ENCODE measurements at regions not wholly inside any gene's neighbourhood (a gene's known extent, or its start where the extent isn't known, plus 50 kb on each side); places are given as distances from the start of the nearest gene placed in this dataset.

DNA sequence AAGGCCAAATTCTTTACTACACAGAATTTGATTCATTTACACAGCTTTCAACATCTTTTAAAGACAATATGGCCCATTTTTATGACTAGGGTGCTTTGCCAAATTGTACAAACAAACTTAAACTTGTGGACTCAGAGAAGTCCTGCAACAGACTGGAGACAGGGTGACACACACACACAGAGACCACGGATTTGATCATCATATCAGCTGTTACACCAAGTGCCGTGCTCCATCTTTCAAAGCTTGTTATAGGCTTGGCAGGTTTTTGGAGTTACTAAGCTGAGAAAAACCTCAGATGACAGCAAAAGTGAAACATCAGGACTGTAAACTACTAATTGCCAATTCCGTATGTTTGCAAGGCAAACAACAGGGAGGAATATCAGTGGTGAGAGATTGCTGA lies 811.7 kb downstream of the GALC start:
- no peaks in the 10 kb centered on the region for H3K9me3 ChIP-seq
- no peak overlapping the region for H3K4me3 ChIP-seq
- WGBS, 2 donors = 48 to 60% methylated on average over 3 of the region's 3 CpGs
- DNase-seq (ENCODE audit: low spot score in 2 of 2) = no peak
- TF ChIP-seq POLR2A (IDR thresholded peaks at IDR 0.05) = no peak
- TF ChIP-seq, protein P1, sequence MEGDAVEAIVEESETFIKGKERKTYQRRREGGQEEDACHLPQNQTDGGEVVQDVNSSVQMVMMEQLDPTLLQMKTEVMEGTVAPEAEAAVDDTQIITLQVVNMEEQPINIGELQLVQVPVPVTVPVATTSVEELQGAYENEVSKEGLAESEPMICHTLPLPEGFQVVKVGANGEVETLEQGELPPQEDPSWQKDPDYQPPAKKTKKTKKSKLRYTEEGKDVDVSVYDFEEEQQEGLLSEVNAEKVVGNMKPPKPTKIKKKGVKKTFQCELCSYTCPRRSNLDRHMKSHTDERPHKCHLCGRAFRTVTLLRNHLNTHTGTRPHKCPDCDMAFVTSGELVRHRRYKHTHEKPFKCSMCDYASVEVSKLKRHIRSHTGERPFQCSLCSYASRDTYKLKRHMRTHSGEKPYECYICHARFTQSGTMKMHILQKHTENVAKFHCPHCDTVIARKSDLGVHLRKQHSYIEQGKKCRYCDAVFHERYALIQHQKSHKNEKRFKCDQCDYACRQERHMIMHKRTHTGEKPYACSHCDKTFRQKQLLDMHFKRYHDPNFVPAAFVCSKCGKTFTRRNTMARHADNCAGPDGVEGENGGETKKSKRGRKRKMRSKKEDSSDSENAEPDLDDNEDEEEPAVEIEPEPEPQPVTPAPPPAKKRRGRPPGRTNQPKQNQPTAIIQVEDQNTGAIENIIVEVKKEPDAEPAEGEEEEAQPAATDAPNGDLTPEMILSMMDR (IDR thresholded peaks at IDR 0.05) = no peak
- no peak for TF ChIP-seq EP300 (IDR thresholded peaks at IDR 0.05)
- H3K36me3 ChIP-seq = no peaks in the 10 kb centered on the region
- H3K27ac ChIP-seq = no peak overlapping the region
- H3K27me3 ChIP-seq = no peaks in the 10 kb centered on the region
- no peaks in the 10 kb centered on the region for H3K4me1 ChIP-seq

DNA sequence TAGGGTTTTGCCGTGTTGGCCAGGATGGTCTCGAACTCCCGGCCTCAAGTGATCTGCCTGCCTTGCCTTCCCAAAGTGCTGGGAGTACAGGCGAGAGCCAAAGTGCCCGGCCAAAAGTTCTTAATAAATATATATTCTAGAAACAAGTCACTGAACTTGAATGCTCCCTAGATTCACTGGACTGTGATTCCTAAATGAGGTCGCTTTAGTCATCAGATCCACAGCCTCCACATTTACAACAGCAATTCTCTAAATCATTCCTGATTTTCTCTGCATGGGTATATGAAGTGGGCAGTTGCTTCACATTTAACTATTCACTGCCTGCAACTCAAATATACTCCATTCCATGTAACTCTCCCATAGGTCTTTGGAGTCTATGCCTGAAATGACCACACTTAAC lies 813.0 kb downstream of the GALC start:
- Histone ChIP-seq H3K36me3 (no peaks in the 10 kb centered on the region), H3K4me1 (no peaks in the 10 kb centered on the region), H3K9me3 (no peaks in the 10 kb centered on the region), H3K4me3 (no peak overlapping the region), H3K27me3 (no peaks in the 10 kb centered on the region), H3K27ac (no peak overlapping the region)
- 76 to 89% methylated on average over 6 of the region's 6 CpGs for WGBS, 2 donors
- DNase-seq (ENCODE audit: low spot score in 2 of 2) = no peak
- no peak for TF ChIP-seq EP300 (IDR thresholded peaks at IDR 0.05)
- no peak for TF ChIP-seq POLR2A (IDR thresholded peaks at IDR 0.05)
- TF ChIP-seq, protein P1 (IDR thresholded peaks at IDR 0.05) = no peak

DNA sequence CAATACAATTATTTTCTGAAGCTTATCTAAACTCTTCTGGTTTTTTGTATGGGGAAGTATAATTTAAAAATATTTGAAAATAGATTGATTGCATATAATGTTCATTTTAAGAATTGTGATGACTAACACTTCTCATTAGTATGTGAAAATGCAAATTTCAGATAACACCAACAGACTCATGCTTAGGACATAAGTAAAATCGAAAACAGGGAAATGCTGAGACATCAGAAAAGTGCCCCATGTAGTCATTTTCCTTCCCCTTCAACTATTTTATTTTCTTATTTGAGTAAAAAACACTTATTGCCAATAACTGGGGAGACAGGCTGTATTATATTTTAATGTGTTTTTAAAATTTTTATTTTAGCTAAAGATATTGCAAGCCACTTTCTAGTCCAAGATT lies 814.7 kb downstream of the GALC start:
- DNase-seq (ENCODE audit: low spot score in 2 of 2) = no peak
- H3K4me3 ChIP-seq = no peak overlapping the region
- TF ChIP-seq, protein P1 (IDR thresholded peaks at IDR 0.05) = no peak
- TF ChIP-seq EP300 (IDR thresholded peaks at IDR 0.05) (no peak), POLR2A (IDR thresholded peaks at IDR 0.05) (no peak)
- H3K36me3 ChIP-seq = no peaks in the 10 kb centered on the region
- WGBS, 2 donors = 76 to 82% methylated on average over 1 of the region's 1 CpG
- H3K27me3 ChIP-seq = no peaks in the 10 kb centered on the region
- H3K27ac ChIP-seq = no peak overlapping the region
- no peaks in the 10 kb centered on the region for H3K4me1 ChIP-seq
- H3K9me3 ChIP-seq = no peaks in the 10 kb centered on the region

DNA sequence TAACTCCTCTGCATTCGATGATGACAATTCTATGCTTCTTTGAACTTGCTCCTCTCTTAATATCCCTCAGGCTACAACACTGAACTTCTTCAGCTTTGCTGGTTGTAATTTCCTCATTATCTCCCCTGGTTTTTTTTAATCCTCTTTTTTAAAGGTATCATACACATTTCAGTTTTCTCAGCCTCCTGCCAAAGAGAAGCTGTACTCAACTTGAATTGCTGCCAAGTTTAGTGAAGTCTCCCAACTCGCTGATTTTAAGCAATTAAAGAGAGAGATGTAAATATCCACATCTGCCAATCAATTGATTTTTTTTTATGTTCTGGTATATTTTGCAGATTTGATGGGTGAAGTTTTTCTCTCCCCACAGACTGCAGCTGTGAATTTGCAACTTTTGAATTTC lies 817.8 kb downstream of the GALC start:
- WGBS, 2 donors = 21 to 29% methylated on average over 2 of the region's 2 CpGs
- H3K27ac ChIP-seq = no peak overlapping the region
- H3K9me3 ChIP-seq = no peaks in the 10 kb centered on the region
- no peak overlapping the region for H3K4me3 ChIP-seq
- no peaks in the 10 kb centered on the region for H3K36me3 ChIP-seq
- TF ChIP-seq, protein P1 (IDR thresholded peaks at IDR 0.05) = no peak
- TF ChIP-seq POLR2A (IDR thresholded peaks at IDR 0.05) (no peak), EP300 (IDR thresholded peaks at IDR 0.05) (no peak)
- no peaks in the 10 kb centered on the region for H3K4me1 ChIP-seq
- H3K27me3 ChIP-seq = no peaks in the 10 kb centered on the region
- DNase-seq (ENCODE audit: low spot score in 2 of 2) = no peak

DNA sequence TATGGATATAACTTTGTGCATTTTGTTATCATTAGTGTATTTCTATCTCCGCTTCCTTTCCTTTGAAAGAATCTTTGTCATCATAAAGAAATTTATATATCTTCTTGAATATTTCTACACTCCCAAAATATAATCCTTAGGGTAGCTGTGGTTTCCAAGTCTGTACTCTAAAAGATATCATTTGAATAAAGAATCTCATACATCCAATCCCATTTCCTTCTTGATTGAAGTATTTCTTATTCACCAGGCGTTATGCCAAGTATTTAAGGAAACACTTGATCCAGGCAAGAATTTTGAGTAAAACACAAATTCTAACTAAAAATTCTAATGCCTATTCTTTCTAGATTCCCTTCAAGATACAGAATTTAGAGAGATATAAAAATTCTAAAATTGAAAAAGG lies 821.8 kb downstream of the GALC start:
- TF ChIP-seq EP300 (IDR thresholded peaks at IDR 0.05) (no peak), POLR2A (IDR thresholded peaks at IDR 0.05) (no peak)
- TF ChIP-seq, protein P1 (IDR thresholded peaks at IDR 0.05) = no peak
- Histone ChIP-seq H3K9me3 (no peaks in the 10 kb centered on the region), H3K36me3 (no peaks in the 10 kb centered on the region), H3K27me3 (no peaks in the 10 kb centered on the region), H3K4me1 (no peaks in the 10 kb centered on the region), H3K27ac (no peak overlapping the region), H3K4me3 (no peak overlapping the region)
- 64 to 66% methylated on average over 2 of the region's 2 CpGs for WGBS, 2 donors
- no peak for DNase-seq (ENCODE audit: low spot score in 2 of 2)
